ENCODE measurements at regions not wholly inside any gene's neighbourhood (a gene's known extent, or its start where the extent isn't known, plus 50 kb on each side); places are given as distances from the start of the nearest gene placed in this dataset.

GRCh38 chr2:128439791-128440665, 121.4 kb upstream of the HS6ST1 start:
- Histone ChIP-seq H3F3A (ENCODE audit: control insufficient read depth, insufficient read depth) (no peaks in the 10 kb centered on the region), H3K79me2 (ENCODE audit: control insufficient read depth, low read length) (no peaks in the 10 kb centered on the region), H3K4me3 (ENCODE audit: low read length) (no peak overlapping the region), H3K36me3 (ENCODE audit: control insufficient read depth, low read length) (no peaks in the 10 kb centered on the region), H3K4me2 (ENCODE audit: low read length) (no peak overlapping the region), H3K9me2 (replicated peaks; ENCODE audit: control insufficient read depth, low read length) (no peaks in the 10 kb centered on the region), H3K4me1 (ENCODE audit: control insufficient read depth, low read length) (no peaks in the 10 kb centered on the region), H4K20me1 (ENCODE audit: control insufficient read depth, insufficient read depth, low read depth, low read length) (no peaks in the 10 kb centered on the region), H3K27me3 (ENCODE audit: control insufficient read depth, low read length) (no peaks in the 10 kb centered on the region), H3K27ac (ENCODE audit: low read depth, low read length) (no peak overlapping the region), H3K9me3 (ENCODE audit: control insufficient read depth, insufficient read depth, low read length) (no peaks in the 10 kb centered on the region)
- TF ChIP-seq EZH2phosphoT487 (IDR thresholded peaks at IDR 0.05; ENCODE audit: borderline replicate concordance, low read length) (no peak), CTCF (IDR thresholded peaks at IDR 0.05; ENCODE audit: low read depth, low read length, poor library complexity, severe bottlenecking) (no peak)

GRCh38 chr2:128440666-128441340, 122.1 kb upstream of the HS6ST1 start:
- no peak for TF ChIP-seq CTCF (IDR thresholded peaks at IDR 0.05; ENCODE audit: low read depth, low read length, poor library complexity, severe bottlenecking)
- no peaks in the 10 kb centered on the region for H3K27me3 ChIP-seq (ENCODE audit: control insufficient read depth, low read length)

GRCh38 chr2:128441341-128442052, 122.8 kb upstream of the HS6ST1 start:
- Histone ChIP-seq H3K9me3 (ENCODE audit: control insufficient read depth, insufficient read depth, low read length) (no peaks in the 10 kb centered on the region), H3K4me2 (ENCODE audit: low read length) (no peak overlapping the region), H3K9me2 (replicated peaks; ENCODE audit: control insufficient read depth, low read length) (no peaks in the 10 kb centered on the region), H3K36me3 (ENCODE audit: control insufficient read depth, low read length) (no peaks in the 10 kb centered on the region), H3K79me2 (ENCODE audit: control insufficient read depth, low read length) (no peaks in the 10 kb centered on the region), H3K27me3 (ENCODE audit: control insufficient read depth, low read length) (no peaks in the 10 kb centered on the region), H3K4me3 (ENCODE audit: low read length) (no peak overlapping the region), H3F3A (ENCODE audit: control insufficient read depth, insufficient read depth) (no peaks in the 10 kb centered on the region), H3K4me1 (ENCODE audit: control insufficient read depth, low read length) (no peaks in the 10 kb centered on the region), H4K20me1 (ENCODE audit: control insufficient read depth, insufficient read depth, low read depth, low read length) (no peaks in the 10 kb centered on the region), H3K27ac (ENCODE audit: low read depth, low read length) (no peak overlapping the region)
- TF ChIP-seq EZH2phosphoT487 (IDR thresholded peaks at IDR 0.05; ENCODE audit: borderline replicate concordance, low read length): no peak
- TF ChIP-seq CTCF (IDR thresholded peaks at IDR 0.05; ENCODE audit: low read depth, low read length, poor library complexity, severe bottlenecking): no peak

More at GRCh38 chr2:128440666-128441340, 122.1 kb upstream of the HS6ST1 start:
- H3K4me2 ChIP-seq (ENCODE audit: low read length): no peak overlapping the region
- H4K20me1 ChIP-seq (ENCODE audit: control insufficient read depth, insufficient read depth, low read depth, low read length): no peaks in the 10 kb centered on the region
- no peaks in the 10 kb centered on the region for H3K4me1 ChIP-seq (ENCODE audit: control insufficient read depth, low read length)
- no peak overlapping the region for H3K4me3 ChIP-seq (ENCODE audit: low read length)
- H3K36me3 ChIP-seq (ENCODE audit: control insufficient read depth, low read length): no peaks in the 10 kb centered on the region
- no peak overlapping the region for H3K27ac ChIP-seq (ENCODE audit: low read depth, low read length)
- H3K79me2 ChIP-seq (ENCODE audit: control insufficient read depth, low read length): no peaks in the 10 kb centered on the region
- no peaks in the 10 kb centered on the region for H3K9me3 ChIP-seq (ENCODE audit: control insufficient read depth, insufficient read depth, low read length)
- H3K9me2 ChIP-seq (replicated peaks; ENCODE audit: control insufficient read depth, low read length): no peaks in the 10 kb centered on the region
- no peaks in the 10 kb centered on the region for H3F3A ChIP-seq (ENCODE audit: control insufficient read depth, insufficient read depth)

Measured in DOHH2 (cell line).